Caco-2 (cell line): ENCODE measurements at regions not wholly inside any gene's neighbourhood (a gene's known extent, or its start where the extent isn't known, plus 50 kb on each side); places are given as distances from the start of the nearest gene placed in this dataset.

ENCODE experiments used
- BruUV-seq: library from RNA; stranded (reverse); fragments of 400-500 nt; replicated peaks from 2 replicates; lab custom pipeline; 2021; lab: Mats Ljungman, UMichigan
- CTCF ChIA-PET: fragments of 300-600 bp; sonication (Branson Sonifier 250); formaldehyde crosslinking; loops from one replicate; lab custom pipeline; 2022; ENCODE audit warnings: antibody characterized with exemption; lab: Charles Lee
- POLR2A ChIA-PET: fragments of 300-600 bp; sonication (Branson Sonifier 250); formaldehyde crosslinking; loops from one replicate; lab custom pipeline; 2022; ENCODE audit warnings: antibody characterized with exemption; lab: Charles Lee
- DNase-seq, 2 experiments: peaks; one replicate each; pipeline versions ENCODE4 v3.0.0 to v3.0.0-alpha.2; 2020 to 2022
- H3K27me3 ChIP-seq: replicated peaks from 2 replicates; pipeline ENCODE4 v1.6.0; 2011; ENCODE audit warnings: low read length; ENCODE audit not compliant: control insufficient read depth, insufficient read depth
- H3K36me3 ChIP-seq: 2 replicates; pipeline ENCODE4 v1.5.1; 2011; ENCODE audit warnings: low read length; ENCODE audit not compliant: control insufficient read depth, insufficient read depth
- H3K4me1 ChIP-seq: fragments of 250-450 bp; sonication (Bioruptor Pico); 2 replicates; pipeline ENCODE4 v1.5.1; 2020; ENCODE audit warnings: mild to moderate bottlenecking
- H3K4me3 ChIP-seq: 2 replicates; pipeline ENCODE4 v1.5.1; 2011; ENCODE audit warnings: low read depth, mild to moderate bottlenecking, control low read depth, low read length
- H3K9me3 ChIP-seq: fragments of 250-450 bp; sonication (Bioruptor Pico); 2 replicates; pipeline ENCODE4 v1.5.1; 2020; ENCODE audit warnings: mild to moderate bottlenecking, moderate library complexity
- H3K27ac Mint-ChIP-seq: one replicate; pipeline ENCODE4 v1.8.0; 2022; ENCODE audit warnings: mixed read lengths; ENCODE audit not compliant: unreplicated experiment
- H3K27me3 Mint-ChIP-seq: one replicate; pipeline ENCODE4 v1.8.0; 2022; ENCODE audit warnings: mixed read lengths; ENCODE audit not compliant: insufficient read depth, unreplicated experiment
- H3K36me3 Mint-ChIP-seq: one replicate; pipeline ENCODE4 v1.8.0; 2022; ENCODE audit warnings: mild to moderate bottlenecking, mixed read lengths; ENCODE audit not compliant: insufficient read depth, unreplicated experiment
- H3K4me1 Mint-ChIP-seq: one replicate; pipeline ENCODE4 v1.8.0; 2022; ENCODE audit warnings: low read depth, mixed read lengths; ENCODE audit not compliant: unreplicated experiment
- H3K4me3 Mint-ChIP-seq: one replicate; pipeline ENCODE4 v1.8.0; 2022; ENCODE audit warnings: mild to moderate bottlenecking, moderate library complexity, mixed read lengths; ENCODE audit not compliant: unreplicated experiment
- H3K9me3 Mint-ChIP-seq: one replicate; pipeline ENCODE4 v1.8.0; 2022; ENCODE audit warnings: mixed read lengths; ENCODE audit not compliant: unreplicated experiment
- CTCF ChIP-seq, 2 experiments: fragments of 200-600 bp in 1 of 2; IDR thresholded peaks; 1 replicate in 1 of 2; 2 replicates in 1 of 2; pipeline versions ENCODE4 v1.5.1 to v1.8.0; 2011 to 2022; ENCODE audit warnings: antibody characterized with exemption in 1 of 2, control low read depth in 1 of 2, inconsistent platforms in 1 of 2, low read depth in 1 of 2, low read length in 1 of 2, mild to moderate bottlenecking in 1 of 2, moderate library complexity in 1 of 2; ENCODE audit not compliant: insufficient read depth in 1 of 2, severe bottlenecking in 1 of 2, unreplicated experiment in 1 of 2
- intact Hi-C: fragments of 100-400 bp; cut with micrococcal nuclease; formaldehyde crosslinking; loops from one replicate; pipeline ENCODE4 v1.10.0; 2022; ENCODE audit not compliant: unreplicated experiment

GRCh38 chr5:155290937-155291336 lies 277.4 kb downstream of the KIF4B start:
- Mint-ChIP-seq H3K4me1 (no peaks in the 10 kb centered on the region), H3K36me3 (no peaks in the 10 kb centered on the region), H3K4me3 (no peak overlapping the region), H3K27me3 (peaks cover 6% of the 10 kb centered on the region), H3K27ac (no peak overlapping the region), H3K9me3 (no peaks in the 10 kb centered on the region)
- intact Hi-C loops = no loop called here
- BruUV-seq = no TSS peak
- no peaks in the 10 kb centered on the region for H3K27me3 ChIP-seq
- ChIA-PET CTCF (no interaction called here), POLR2A (no interaction called here)
- no peaks in the 10 kb centered on the region for H3K4me1 ChIP-seq
- no peak for DNase-seq
- H3K36me3 ChIP-seq = no peaks in the 10 kb centered on the region
- no peak overlapping the region for H3K4me3 ChIP-seq
- H3K9me3 ChIP-seq = no peaks in the 10 kb centered on the region
- TF ChIP-seq CTCF (IDR thresholded peaks at IDR 0.05; ENCODE audit: insufficient read depth in 1 of 2, low read depth in 1 of 2, low read length in 1 of 2, severe bottlenecking in 1 of 2, unreplicated experiment in 1 of 2) = no peak

DNA sequence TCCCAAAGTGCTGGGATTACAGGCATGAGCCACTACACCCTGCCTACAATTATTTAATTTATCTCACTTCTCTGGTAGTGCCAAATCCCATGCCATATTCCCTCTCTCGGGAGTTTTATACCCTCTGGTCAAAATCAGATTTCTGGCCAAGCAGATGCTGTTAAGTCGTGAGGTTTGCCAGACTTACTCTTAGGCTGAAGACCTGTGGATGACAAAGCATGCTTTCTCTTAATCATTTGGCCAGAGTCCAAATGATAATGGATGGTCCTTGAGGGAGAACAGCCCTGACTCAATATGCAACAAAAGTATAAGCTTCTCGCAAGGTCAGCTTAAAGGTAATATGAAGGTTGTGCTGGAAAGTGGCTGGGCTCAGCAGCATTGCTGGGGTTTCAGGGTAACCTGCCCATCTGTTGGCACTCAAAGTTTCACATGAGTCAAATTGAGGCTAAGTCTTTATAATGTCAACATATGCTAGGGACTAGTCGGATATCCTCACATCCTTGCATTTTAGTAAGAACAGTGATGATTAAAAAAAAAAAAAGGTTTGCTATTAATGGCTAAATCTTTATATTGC lies 280.1 kb downstream of the KIF4B start:
- ChIA-PET POLR2A (no interaction called here), CTCF (interaction anchor here (1.4 kb wide), 1 partner anchor 154 kb away, joined by 3 read pairs; no protein-coding TSS in a partner anchor)
- Histone ChIP-seq H3K36me3 (no peaks in the 10 kb centered on the region), H3K4me3 (no peak overlapping the region), H3K27me3 (no peaks in the 10 kb centered on the region), H3K9me3 (no peaks in the 10 kb centered on the region), H3K4me1 (no peaks in the 10 kb centered on the region)
- no peaks in the 10 kb centered on the region for H3K4me1 Mint-ChIP-seq
- H3K9me3 Mint-ChIP-seq = no peaks in the 10 kb centered on the region
- TF ChIP-seq CTCF (IDR thresholded peaks at IDR 0.05; ENCODE audit: insufficient read depth in 1 of 2, low read depth in 1 of 2, low read length in 1 of 2, severe bottlenecking in 1 of 2, unreplicated experiment in 1 of 2) = no peak
- H3K27ac Mint-ChIP-seq = no peak overlapping the region
- peaks cover 4% of the 10 kb centered on the region for H3K27me3 Mint-ChIP-seq
- no peak for DNase-seq
- BruUV-seq = no TSS peak
- no peaks in the 10 kb centered on the region for H3K36me3 Mint-ChIP-seq
- no peak overlapping the region for H3K4me3 Mint-ChIP-seq
- intact Hi-C loops = no loop called here

DNA sequence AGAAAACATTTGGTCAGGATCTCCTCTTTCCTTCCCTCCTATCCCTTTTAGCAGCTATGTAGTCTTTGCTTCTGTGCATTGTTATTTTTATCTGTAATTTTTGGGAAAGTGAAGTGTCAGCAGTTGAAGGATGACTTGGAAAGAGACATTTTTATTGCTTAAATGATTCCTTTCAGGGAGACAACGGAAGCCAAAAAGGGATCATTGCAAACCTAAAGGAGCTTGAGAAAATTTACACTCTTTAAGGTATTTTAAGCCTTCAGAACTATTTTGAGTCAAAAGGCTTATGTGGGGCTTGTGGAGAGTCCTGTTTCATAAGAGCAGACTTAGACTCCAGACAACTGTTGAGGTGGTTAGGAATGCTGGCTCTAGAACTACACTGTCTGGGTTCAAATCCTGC lies 281.6 kb downstream of the KIF4B start:
- CTCF ChIA-PET = no interaction called here
- TF ChIP-seq CTCF (IDR thresholded peaks at IDR 0.05; ENCODE audit: insufficient read depth in 1 of 2, low read depth in 1 of 2, low read length in 1 of 2, severe bottlenecking in 1 of 2, unreplicated experiment in 1 of 2) = no peak
- POLR2A ChIA-PET = no interaction called here
- Histone ChIP-seq H3K27me3 (no peaks in the 10 kb centered on the region), H3K4me3 (no peak overlapping the region), H3K36me3 (no peaks in the 10 kb centered on the region), H3K4me1 (no peaks in the 10 kb centered on the region), H3K9me3 (no peaks in the 10 kb centered on the region)
- DNase-seq = no peak
- intact Hi-C loops = no loop called here
- H3K27me3 Mint-ChIP-seq = peaks cover 4% of the 10 kb centered on the region
- no peaks in the 10 kb centered on the region for H3K36me3 Mint-ChIP-seq
- no peaks in the 10 kb centered on the region for H3K9me3 Mint-ChIP-seq
- BruUV-seq = no TSS peak
- no peaks in the 10 kb centered on the region for H3K4me1 Mint-ChIP-seq
- no peak overlapping the region for H3K27ac Mint-ChIP-seq
- H3K4me3 Mint-ChIP-seq = no peak overlapping the region
